ENCODE measurements at regions not wholly inside any gene's neighbourhood (a gene's known extent, or its start where the extent isn't known, plus 50 kb on each side); places are given as distances from the start of the nearest gene placed in this dataset.
"Not testable (repeated sequence)": the region's sequence is repeated elsewhere in the genome, so short reads cannot be mapped to it uniquely, and the experiment has no call there.

DNA sequence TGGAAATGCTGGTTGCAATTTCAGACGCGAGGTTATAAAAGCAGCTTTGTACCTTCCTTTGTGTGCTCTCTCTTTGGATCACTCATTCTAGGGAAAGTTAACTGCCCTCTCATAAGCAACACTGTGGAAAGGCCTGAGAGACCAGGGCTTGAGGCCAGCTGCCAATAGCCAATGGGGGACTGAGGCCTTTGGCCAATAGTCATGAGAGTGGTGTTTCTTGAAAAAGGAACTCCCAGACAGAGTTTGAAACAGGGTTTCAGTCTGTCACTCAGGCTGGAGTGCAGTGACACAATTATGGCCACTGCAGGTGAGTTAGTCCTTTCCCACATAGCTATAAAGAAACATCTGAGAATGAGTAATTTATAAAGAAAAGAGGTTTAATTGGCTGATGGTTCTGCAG, 524.7 kb upstream of the SMIM31 start:
- DNase-seq: no peak

DNA sequence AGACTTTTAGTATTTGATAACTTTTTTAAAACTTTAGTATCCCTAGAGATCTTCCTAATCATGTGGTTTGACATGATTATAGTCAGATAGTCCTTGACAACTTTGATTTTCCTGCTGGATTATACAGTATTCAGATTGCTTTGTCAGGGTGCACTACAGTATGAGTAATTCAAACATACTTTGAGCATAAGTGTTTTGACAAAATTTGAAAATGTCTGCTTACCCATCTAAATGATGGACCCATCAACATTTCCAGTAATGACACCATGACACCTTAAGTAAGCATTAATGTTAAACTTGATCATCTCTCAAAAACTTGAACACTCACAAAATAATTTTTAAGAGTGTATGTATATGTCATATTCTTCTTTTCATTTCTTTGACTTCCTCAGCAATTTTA, 514.5 kb upstream of the SMIM31 start:
- DNase-seq: no peak

DNA sequence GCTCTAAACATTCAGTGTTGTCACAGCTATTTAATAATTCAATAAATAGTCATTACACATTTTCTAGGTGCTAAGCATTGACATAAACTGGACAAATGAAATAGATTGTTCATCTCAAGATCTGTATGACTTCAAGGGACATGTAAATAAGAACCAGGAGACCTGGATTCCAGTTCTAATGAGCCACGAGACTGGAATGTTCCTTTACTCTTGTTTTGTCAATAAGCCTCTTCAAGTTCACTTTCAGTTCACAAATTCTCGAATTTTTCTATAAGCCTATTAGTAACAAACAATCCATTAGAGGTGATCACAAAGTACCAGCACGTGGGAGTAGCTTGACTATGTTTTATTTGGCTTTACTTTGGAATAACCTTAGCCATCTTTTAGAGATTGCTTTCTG, 514.0 kb upstream of the SMIM31 start:
- no peak for DNase-seq

DNA sequence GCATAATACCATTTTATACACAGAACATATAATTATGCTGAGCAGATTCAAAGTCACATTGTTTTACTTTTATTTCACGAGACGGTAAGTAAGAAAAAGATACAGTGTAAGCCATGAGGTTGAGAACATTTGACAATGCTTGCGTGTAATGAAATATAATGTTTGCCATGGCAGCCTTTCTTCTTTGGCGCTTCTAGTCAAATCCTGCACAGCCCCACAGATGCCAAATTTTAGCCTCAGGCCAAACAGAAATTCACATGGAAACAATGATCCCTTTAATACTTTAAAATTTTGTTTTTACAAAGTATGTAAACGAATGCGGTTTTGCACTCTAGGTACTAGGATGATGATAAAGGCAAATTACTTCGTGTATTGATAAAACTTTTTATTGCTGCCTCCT, 502.7 kb upstream of the SMIM31 start:
- DNase-seq: no peak

DNA sequence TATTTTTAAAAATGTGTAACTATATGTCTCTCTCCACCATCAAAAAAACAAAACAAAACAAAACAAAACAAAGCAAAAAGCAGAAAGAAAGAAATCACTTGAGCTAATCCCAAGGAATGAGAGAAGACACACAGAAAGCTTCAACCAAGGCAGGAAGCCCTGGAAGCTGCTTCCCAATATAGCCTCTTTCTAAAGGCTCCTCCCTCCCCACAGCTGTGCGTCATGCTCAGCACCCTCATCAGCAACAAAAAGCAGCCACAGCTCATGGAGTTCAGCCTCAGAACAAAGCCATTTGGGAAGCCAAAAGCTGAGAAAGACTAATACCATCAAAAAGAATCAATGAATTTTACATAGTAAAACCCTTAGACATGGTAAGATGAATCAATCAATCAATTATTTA, 501.6 kb upstream of the SMIM31 start:
- no peak for DNase-seq

DNA sequence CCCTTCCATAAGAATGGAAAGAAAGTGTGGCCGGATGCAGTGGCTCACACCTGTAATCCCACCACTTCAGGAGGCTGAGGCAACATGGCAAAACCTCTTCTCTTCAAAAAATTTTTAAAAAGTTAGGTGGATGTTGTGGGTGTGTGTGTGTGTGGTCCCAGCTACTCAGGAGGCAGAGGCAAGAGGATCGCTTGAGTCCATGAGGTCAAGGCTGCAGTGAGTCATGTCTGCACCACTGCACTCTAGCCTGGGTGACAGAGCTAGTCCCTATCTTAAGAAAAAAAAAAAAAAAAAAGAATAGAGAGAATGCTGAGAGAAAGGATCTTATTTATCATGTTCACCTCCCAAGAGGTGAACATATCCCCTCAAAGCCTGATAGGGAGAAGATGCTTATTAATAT, 492.1 kb upstream of the SMIM31 start:
- DNase-seq: no peak

DNA sequence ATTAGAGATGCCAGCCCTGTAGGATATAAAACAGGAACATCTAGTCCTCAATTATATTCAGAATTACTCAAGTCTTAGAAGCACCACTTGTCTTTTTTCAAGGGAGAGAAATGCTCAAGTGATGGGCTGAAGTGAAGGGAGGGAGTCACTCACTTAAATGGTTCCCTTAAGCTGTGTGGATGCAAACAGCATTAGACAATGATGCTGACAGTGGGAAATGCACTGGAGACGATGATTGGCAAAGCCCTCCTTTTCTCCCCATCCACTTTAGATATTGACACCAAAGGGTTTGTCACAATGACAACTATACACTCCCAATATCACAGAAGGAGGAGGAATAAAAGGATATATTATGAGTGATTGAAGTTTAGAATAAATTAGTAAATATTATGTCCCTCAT, 491.4 kb upstream of the SMIM31 start:
- not testable (repeated sequence) for DNase-seq

DNA sequence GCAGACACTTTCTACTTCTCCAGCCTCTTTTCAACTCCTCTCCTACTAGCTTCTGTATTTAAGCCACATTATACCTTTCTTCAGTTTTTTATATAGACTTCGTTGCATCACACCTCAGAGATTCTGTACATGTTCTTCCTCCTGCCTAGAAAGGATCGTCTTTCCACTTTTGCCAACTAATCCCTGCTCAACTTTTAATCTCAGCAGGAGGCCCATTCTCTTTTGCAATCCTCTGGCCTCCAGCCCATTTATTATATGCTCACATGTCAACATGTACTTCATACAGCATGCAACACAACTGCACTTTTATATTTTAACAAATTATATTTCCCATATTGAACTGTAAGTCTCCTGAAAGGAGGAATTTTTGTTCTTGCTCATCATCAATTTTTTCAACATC, 476.5 kb upstream of the SMIM31 start:
- DNase-seq: not testable (repeated sequence)

DNA sequence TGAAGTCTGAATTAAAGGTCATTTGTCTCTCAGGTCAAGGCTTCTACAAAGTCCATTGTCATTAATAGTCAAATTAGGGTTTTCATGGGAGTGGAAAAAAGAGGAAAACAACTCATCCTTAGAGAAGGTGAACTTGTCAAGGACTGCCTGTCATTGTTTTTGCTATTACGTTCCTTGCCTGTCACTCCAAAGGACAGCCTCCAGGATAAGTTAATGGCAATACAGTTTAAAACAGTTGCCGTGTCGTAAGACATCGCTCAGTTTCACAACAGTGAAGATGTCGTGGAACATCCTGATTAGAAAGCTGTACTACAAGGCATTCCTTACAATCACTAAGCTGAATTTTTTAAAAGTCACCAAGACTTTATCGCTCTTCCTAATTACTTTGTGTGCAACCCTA, 466.8 kb upstream of the SMIM31 start:
- DNase-seq: no peak

DNA sequence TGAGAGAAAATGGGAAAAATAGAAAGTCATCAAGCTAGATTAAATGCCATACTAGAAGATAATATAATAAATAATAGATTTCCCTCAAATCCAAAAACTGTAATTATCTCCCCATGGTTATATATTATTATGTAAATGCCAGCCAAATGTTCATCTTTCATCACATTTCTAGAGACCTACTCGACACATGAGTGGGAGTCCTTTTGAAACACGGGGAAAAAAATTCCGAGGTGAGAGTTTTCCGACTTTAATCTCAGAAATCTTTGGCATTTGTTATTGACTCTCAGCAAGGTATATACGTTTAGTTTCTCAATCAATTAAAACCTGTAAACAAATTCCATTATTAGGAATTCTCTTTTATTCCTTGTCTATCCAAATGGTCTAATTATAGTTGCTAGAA, 465.4 kb upstream of the SMIM31 start:
- DNase-seq: no peak

DNA sequence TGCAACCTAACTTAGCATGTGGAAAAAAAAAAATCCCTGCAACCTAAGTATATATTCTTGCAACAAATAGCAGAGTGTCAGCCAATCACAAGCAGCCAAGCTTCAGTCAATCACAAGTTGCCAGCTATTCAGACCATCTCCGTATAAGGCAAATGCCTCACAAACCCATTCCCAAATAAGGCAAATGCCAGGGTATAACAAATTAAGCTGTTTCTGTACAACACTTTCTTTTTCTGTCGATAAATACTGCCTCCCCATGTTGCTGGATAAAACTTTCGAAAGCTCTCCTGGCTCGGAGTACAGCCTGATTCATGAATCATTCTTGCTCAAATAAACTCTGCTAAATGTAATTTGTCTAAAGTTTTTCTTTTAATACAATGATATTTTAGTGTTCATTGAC, 460.7 kb upstream of the SMIM31 start:
- no peak for DNase-seq

DNA sequence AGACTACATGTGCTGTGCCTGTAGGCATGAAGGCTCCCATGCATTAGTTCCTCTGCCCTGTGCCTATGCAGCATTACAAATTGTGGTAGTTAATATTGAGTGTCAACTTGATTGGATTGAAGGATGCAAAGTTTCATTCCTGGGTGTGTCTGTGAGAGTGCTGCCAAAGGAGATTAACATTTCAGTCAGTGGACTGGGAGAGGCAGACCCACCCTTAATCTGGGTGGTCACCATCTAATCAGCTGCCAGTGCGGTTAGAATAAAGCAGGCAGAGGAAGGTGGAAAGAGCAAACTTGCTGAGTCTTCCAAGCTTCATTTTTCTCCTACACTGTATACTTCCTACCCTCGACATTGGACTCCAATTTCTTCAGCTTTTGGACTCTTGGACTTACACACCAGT, 460.2 kb upstream of the SMIM31 start:
- no peak for DNase-seq

DNA sequence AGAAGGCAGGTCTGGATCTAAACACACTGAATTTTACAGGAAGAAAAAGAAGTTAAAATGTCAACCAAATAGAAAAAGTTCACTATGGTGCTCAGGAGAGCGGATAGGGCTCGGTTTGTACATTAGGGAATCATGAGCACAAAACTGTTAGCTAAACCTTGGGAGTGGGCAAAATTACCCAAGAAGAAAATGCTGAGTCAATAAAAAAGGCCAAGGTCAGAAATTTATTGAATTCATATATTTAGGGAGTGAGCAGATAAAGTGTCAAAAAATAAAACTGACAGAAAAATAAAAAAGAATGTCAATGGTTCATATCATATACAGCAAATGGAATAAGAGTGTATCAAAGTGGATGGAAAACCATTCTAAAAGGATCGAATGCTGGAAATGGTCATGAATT, 452.5 kb upstream of the SMIM31 start:
- no peak for DNase-seq

DNA sequence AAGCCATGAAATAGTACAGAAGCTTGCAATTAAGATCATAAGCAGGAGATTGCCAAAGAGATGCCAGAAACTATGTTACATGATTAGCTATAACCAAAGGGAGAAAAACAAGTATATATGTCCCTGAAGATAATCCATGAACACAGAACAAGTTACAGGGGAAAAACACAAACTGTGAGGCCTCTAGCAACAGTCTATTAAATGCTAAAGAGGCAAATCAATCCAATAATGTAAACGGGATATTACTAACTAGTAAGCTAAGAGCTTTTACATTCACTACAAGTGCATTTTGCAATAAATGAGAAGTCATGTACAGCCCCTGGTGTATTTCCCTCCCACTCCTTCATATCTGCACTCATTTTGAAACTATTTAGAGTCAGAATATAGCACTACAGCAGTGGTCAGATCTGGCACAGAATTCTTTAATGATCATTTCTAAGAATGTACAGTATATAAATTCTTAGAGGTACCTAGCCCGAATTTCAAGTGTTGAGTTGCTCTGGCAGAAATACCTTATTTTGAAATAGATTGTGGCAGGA, 449.8 kb upstream of the SMIM31 start:
- DNase-seq: no peak

DNA sequence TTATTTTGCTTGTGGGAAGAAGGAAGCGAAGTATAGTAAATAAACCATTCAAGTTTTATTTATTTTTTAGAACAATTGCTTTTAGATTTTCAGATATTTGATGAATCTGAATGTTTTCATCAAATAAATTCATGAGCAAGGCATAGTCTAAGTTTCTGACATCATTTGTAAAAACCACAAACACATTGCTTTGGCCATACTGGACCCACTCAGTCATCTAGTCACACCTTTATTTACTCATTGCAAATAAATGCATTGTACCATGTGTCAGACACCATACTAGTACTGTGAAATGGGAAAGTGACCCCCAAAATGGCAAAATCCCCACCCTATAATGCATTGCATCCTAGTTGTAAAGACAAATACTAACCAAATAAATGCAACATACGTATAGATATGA, 449.1 kb upstream of the SMIM31 start:
- no peak for DNase-seq

DNA sequence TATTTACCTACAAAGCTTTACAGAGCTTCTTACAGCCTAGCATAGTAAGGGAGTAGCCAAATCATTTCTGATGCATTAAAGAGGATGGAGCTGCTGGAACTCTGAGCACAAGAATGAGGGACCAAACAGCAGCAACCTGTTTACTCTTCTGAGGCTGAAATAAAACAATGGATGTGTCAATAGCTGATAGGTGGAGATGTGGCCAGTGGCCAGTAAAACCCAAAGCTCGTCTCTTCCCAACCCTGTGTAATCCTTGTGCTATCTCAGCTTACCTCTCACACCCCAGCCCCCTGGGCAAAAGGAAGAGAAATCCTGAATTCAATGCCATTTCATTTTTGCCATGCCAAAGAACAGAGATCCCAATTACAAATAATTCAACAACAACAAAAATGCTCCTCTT, 446.7 kb upstream of the SMIM31 start:
- DNase-seq: no peak

DNA sequence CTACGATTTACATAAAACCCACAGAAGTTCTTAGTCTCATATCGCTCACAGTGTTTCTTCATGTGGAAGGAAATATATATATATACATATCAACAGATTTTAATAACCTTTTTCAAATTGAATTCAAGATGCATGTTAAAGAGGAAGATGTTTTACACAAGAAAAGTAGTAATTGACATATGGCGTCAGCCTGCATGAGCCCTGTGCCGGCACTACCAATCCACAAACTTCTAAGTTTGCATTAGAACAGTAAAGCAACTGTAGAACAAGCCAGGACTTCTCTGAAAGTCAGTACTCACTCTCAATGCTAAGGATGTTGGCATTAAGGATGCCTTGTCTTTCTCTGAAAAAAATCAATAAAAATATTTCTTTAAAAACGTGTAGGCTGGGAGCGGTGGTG, 441.3 kb upstream of the SMIM31 start:
- no peak for DNase-seq

DNA sequence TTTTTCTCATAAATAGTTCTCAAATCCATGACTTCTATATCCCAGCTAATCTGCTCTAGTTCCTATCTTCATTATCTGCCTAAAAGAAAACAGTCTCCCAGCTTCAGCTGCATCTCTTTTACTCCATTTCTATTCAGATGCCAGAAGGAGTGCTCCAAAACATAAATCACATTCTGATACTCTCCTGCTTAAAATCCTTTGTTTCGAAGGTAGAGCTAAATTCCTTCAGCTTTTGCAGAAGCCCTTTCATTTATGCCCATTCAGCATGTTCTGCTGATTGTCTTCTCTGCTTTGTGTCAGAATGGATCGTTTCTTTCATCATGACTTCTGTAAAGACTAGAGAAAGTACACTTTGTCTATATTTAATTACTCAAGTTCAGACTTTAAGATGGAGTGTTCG, 440.1 kb upstream of the SMIM31 start:
- DNase-seq: no peak

DNA sequence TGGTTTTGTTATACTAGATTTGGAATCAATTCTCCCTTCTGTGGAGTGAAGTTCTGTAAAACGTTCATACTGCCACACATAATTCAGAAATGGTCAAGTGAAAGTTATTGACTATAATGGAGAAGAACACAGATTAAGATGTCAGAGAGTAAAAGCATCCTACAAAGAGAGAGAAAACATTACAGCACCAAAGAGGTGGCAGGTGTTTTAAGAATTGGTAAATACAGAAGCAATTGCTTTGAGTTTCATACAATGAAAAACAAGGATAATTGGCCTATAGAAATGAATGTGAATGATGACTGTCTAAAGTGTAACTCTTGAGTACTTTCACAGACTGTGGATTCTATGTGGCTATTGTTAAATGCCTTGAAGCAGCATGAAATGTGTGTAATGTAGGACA, 435.6 kb upstream of the SMIM31 start:
- no peak for DNase-seq

DNA sequence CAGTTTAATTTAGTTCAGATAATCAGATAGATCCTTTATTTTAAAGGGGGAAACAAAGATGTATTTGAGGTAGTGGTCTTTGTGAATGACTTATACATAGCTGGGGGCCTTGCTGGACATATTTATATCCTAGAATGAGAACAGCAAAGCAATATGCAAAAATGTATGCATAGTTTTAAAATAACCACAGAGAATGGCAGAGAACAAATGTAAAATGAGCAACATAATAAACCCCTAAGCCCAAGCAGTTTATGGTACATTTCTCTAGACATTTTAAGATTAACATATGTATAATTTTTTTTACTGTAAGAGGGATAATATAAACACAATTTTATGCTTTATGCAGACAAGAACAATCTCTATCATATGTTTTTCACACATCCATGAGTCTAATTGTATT, 434.2 kb upstream of the SMIM31 start:
- no peak for DNase-seq

DNA sequence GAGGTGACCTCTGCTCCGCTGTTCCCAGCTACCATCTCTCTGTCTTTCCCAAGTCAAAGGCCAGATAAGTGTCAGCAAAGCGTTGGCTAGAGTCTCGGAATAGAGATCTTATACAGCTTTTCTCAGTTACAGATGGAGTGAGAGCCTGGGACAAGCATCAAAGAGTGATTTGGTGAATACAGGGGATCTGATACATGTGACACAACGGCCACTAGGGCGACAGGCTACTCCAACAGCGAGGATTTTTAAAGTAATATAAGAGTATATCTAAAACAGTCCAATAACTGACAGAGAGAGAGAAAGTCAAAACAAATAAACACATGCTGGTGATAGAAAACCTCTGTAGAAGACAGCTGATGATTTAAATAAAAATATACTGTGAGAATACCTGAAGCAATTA, 433.1 kb upstream of the SMIM31 start:
- DNase-seq: no peak

DNA sequence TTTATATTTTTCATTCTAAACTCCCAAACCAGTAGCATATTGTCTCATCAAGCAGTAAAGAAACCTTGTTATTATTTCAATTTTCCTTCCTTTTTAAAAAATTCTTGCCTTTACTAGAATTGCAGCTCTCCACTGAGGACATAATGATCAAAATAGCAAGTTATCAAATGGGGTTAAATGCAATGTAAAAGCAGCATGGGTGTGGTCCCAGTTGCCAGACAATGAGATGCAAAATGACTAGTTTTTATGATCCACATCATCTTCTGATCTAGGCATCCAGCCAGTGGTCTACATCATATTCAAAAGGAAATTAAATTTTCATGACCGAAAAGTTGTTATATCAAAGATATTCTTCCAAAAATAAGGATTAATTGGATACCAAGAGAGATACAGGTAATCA, 427.9 kb upstream of the SMIM31 start:
- DNase-seq: no peak

DNA sequence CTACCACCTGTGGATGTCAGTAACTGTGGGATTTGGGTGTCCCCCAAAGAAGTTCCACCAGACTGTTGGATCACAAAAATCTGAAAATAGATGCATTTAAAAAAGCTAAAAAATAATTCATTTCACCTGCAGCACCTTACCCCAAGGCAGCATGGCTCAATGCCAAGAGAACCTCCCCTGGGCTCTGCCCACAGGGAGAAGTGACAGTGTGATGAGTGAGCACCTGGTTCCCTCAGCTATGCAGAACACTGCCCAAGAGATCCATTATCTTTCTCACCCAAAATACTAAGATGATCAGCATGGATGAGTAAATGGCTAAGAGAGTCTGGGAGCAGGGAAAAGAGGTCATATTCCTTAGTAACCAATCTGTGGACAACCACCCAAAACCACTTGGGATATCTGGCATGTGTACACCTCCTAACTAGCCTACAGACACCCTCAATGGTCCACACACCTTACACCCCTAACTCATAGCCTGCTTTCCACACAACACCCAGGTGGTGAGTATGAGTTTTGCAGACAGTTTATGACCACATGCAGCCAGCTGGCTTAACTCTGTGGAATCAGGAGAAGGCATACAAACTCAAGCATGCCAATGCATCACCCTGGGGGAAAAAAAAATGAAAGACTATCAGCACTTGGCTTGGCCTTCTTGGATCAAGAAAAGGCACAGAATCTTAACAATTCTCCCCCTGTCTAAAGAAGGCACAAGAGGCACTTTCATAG, 416.5 kb upstream of the SMIM31 start:
- no peak for DNase-seq

DNA sequence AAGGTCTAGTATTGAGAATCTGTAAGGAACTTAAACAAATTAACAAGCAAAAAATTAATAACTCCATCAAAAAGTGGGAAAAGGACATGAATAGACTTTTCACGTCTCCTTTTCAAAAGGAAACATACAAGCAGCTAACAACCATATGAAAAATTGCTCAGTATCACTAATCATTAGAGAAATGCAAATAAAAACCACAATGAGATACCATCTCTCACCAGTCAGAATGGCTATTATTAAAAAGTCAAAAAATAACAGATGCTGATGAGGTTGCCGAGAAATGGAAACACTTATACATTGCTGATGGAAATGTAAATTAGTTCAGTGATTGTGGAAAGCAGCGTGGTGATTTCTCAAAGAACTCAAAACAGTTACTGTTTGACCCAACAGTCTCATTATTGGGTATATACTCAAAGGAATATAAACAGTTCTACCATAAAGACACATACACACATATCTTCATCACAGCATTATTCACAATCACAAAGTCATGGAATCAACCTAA, 410.4 kb upstream of the SMIM31 start:
- no peak for DNase-seq

DNA sequence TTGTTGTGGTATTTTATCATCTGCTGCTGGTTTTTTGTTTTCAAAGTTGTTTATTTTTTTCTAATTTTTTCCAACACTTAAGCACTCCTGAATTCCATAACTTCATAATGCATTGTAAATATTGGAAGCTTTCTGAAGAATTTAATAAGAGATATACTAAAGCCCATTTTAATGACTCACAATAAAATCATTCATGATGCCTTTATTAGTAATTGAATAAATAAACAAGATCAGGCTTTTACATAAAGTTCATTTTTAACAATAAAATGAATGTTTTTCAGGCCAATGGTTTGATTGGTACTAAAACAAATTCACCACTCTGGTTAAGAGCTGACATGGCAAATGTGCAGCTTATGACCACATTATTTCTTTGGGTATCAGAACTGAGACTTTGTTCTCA, 408.2 kb upstream of the SMIM31 start:
- DNase-seq: no peak
